ENCODE measurements at regions not wholly inside any gene's neighbourhood (a gene's known extent, or its start where the extent isn't known, plus 50 kb on each side); places are given as distances from the start of the nearest gene placed in this dataset.

DNA sequence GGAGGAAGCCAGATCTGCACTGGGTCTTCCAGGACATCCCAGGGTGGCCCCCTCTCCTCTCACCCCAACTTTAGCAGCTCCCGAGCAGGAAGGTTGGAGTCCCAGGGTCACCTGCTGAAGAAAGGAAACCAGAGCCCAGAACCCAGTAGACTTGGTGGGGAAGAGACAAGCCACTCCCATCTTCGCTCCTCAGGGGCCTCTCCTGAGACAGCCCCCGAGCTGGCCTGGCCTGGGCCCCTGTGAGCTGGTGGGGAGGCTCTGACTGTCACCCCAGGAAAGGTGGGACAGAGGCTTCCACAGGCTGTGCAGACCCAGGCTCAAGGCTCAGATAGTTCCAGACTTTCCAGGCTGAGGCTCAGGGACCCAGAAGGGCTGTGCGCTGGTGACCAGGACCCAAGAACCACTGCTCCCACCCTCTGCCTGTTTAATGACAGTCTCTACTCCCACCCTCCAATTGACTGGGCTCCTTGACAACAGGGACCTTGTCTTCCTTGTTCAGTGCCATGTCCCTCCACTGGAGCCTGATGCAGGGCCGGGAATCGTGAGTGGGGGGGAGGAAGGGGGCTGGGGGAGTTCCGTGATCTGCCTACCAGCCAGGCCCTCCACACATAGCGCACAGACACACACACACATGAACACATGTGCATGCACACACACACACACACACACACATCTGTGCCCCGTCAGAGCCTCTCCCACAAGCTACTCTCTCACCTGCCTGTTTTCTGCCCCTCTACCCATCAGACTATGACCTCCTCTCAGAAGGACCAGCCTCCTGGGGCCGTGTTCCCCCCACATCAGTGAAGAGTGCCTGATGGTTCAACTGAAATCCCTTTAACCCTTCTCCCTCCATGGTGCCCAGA, 401.2 kb downstream of the MATN1 start:
- no peak overlapping the region for H3K27ac ChIP-seq
- TF ChIP-seq, protein P1, sequence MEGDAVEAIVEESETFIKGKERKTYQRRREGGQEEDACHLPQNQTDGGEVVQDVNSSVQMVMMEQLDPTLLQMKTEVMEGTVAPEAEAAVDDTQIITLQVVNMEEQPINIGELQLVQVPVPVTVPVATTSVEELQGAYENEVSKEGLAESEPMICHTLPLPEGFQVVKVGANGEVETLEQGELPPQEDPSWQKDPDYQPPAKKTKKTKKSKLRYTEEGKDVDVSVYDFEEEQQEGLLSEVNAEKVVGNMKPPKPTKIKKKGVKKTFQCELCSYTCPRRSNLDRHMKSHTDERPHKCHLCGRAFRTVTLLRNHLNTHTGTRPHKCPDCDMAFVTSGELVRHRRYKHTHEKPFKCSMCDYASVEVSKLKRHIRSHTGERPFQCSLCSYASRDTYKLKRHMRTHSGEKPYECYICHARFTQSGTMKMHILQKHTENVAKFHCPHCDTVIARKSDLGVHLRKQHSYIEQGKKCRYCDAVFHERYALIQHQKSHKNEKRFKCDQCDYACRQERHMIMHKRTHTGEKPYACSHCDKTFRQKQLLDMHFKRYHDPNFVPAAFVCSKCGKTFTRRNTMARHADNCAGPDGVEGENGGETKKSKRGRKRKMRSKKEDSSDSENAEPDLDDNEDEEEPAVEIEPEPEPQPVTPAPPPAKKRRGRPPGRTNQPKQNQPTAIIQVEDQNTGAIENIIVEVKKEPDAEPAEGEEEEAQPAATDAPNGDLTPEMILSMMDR (IDR thresholded peaks at IDR 0.05; ENCODE audit: low read depth, low read length) = no peak

DNA sequence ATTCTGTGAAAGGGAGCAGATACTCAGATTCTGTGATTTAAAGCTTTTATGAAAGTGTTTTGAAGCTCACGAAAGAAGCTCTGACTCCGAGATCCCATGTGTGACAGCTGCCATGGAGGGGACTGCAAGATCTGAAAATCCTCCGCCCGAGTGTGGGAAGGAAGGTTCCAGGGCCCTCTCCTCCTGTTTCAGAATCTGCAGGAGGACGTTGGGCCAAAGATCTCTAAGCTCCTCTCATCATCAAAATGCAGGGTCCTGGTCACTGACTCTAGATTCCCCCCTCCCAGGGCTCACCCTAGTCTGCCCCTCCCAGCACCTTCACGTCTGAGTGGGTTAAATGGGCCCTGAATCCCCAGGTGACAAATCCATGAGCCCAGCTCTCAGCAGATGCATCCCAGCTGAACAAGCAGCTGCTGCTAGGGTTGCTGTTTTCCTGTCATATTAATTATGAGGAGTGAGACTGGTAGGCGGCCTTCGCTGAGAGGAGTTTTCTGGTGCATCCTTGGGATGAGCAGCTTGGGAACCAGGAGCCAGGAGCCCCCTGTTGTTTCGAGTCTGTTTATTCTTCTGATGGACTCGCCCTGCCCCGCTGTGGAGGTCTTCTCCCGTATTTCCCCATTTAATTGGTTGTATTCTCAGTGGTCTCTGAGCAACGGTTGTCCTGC, 402.0 kb downstream of the MATN1 start:
- no peaks in the 10 kb centered on the region for H3K36me3 ChIP-seq
- no peak for DNase-seq
- H3K4me3 ChIP-seq (ENCODE audit: low read depth, low read length) = no peak overlapping the region
- TF ChIP-seq, protein P1 (IDR thresholded peaks at IDR 0.05; ENCODE audit: low read depth, low read length) = no peak
- H3K27me3 ChIP-seq (ENCODE audit: insufficient read depth, low read depth, severe bottlenecking) = no peaks in the 10 kb centered on the region
- H3K9me3 ChIP-seq (ENCODE audit: severe bottlenecking) = no peaks in the 10 kb centered on the region
- H3K27ac ChIP-seq = no peak overlapping the region

More for the DNA sequence above, 401.2 kb downstream of the MATN1 start:
- H3K9me3 ChIP-seq (ENCODE audit: severe bottlenecking) = no peaks in the 10 kb centered on the region
- no peaks in the 10 kb centered on the region for H3K27me3 ChIP-seq (ENCODE audit: insufficient read depth, low read depth, severe bottlenecking)
- DNase-seq = no peak
- H3K4me3 ChIP-seq (ENCODE audit: low read depth, low read length) = no peak overlapping the region
- H3K36me3 ChIP-seq = no peaks in the 10 kb centered on the region

DNA sequence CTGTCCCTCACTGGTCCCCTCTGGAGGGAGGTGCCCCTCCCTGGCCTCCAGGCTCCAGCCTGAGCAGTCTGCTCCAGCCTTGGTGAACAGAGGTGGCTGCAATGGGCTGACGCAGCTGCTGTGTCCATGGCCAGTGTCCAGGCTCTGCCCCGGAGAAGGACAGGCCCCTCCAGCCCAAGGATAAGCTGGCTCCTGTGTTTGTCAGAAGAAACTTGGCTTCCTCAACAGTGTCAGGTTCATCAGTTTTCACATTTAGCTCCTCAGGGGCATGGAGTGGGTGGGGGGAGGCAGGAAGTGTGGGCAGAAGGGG, 402.8 kb downstream of the MATN1 start:
- no peak for DNase-seq
- H3K36me3 ChIP-seq = no peaks in the 10 kb centered on the region
- H3K27ac ChIP-seq = no peak overlapping the region
- H3K9me3 ChIP-seq (ENCODE audit: severe bottlenecking) = no peaks in the 10 kb centered on the region
- TF ChIP-seq, protein P1 (IDR thresholded peaks at IDR 0.05; ENCODE audit: low read depth, low read length) = no peak
- no peak overlapping the region for H3K4me3 ChIP-seq (ENCODE audit: low read depth, low read length)
- H3K27me3 ChIP-seq (ENCODE audit: insufficient read depth, low read depth, severe bottlenecking) = no peaks in the 10 kb centered on the region

DNA sequence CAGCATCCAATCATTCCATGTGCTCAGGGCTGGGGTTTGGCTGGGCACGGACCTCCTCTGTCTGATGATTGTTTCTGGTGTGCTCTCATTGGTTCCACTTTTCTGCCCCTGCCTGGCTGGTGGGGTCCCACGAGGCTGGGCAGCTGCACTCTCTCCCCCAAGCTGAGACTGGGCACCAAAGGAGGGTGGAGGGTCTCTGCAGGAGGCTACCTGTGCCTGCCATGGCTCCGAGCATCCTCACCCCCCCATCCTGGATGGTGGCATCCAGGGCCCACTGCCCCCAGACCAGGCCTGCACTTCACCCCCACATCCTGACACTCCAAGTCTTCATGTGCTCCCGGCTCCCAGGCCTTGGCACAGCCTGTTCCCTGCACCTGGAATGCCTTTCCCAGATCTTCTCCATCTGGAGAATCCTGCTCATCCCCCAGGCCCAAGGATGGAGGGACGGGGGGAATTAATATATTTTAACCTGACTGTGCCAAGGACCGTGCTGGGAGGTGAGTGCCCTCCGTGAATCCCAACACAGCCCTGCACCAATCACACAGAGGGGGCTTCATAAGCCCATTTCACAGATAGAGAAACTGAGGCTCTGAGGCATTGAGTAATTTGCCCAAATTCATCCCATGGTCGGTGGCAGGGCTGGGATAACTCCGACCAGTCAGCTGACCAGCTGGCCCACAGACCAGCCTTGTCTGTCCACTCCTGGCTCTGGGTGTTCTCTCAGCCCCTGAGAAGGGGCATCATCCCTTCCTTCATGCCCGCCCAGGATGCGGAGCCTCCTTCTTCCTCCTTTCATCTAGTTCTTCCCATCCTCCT, 403.4 kb downstream of the MATN1 start:
- Histone ChIP-seq H3K27ac (no peak overlapping the region), H3K27me3 (ENCODE audit: insufficient read depth, low read depth, severe bottlenecking) (no peaks in the 10 kb centered on the region), H3K4me3 (ENCODE audit: low read depth, low read length) (no peak overlapping the region), H3K36me3 (no peaks in the 10 kb centered on the region), H3K9me3 (ENCODE audit: severe bottlenecking) (no peaks in the 10 kb centered on the region)
- DNase-seq = no peak
- TF ChIP-seq, protein P1 (IDR thresholded peaks at IDR 0.05; ENCODE audit: low read depth, low read length) = no peak

DNA sequence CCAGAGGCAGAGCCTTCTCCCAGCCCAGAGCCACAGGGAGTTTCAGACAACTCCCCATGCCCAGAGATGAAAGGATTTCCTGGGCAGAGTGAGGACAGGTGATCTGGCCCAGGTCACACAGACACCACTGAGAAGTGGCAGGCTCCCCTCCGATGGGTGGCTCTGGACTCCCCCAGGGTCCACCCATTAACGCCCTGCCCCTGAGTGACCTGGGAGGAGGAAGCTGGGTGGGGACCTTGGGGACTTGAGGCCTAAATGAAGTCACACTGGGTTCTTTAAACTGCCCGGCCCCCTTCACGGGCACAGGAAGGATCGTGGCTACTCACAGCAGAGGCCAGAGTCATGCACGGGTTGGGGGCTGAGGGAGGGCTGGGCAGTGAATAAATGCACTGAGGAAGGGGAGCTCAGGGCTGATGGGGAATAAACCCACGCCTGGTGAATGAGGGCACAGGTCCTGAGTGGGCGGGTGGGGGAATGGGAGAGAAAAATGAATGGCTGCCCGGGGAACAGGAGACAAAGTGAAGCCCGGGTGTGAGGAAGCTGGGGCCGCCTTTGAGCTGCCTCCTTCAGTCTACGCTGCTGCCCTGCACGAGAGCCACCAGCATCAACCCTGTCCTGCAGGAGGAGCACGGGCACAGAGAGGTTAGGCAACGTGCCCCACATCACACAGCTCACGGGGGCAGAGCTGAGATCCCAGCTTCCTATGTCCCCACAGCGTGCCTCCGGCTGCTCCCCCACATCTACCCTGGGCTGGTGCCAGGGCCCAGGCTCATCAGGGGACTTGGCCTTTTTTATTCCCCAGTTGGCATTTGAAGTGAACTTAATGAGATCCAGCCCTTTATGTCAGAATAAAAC, 404.3 kb downstream of the MATN1 start:
- H3K36me3 ChIP-seq = no peaks in the 10 kb centered on the region
- H3K27ac ChIP-seq = no peak overlapping the region
- H3K4me3 ChIP-seq (ENCODE audit: low read depth, low read length) = no peak overlapping the region
- TF ChIP-seq, protein P1 (IDR thresholded peaks at IDR 0.05; ENCODE audit: low read depth, low read length) = no peak
- no peaks in the 10 kb centered on the region for H3K9me3 ChIP-seq (ENCODE audit: severe bottlenecking)
- DNase-seq = no peak
- no peaks in the 10 kb centered on the region for H3K27me3 ChIP-seq (ENCODE audit: insufficient read depth, low read depth, severe bottlenecking)
